Thoracic aorta (tissue), 2 donors: ENCODE measurements at regions not wholly inside any gene's neighbourhood (a gene's known extent, or its start where the extent isn't known, plus 50 kb on each side); places are given as distances from the start of the nearest gene placed in this dataset.

Experiments
- ATAC-seq: fragments of 150-250 bp; one replicate; pipeline ENCODE4 v1.8.0; 2017; ENCODE audit warnings: low read depth; ENCODE audit not compliant: insufficient number of reproducible peaks, low FRiP score
- DNase-seq: peaks from one replicate; pipeline ENCODE4 v3.0.0-alpha.2; 2020; ENCODE audit warnings: low spot score
- H3K27ac ChIP-seq, 2 donors: fragments of 200-600 bp; sonication (generic); 1 replicate in 1 of 2; 2 replicates in 1 of 2; pipeline ENCODE4 v1.5.1; 2016; ENCODE audit warnings: mild to moderate bottlenecking in 2 of 2, moderate library complexity in 2 of 2
- H3K27me3 ChIP-seq: fragments of 200-600 bp; sonication (generic); replicated peaks from 2 replicates; pipeline ENCODE4 v1.6.0; 2016; ENCODE audit warnings: mild to moderate bottlenecking; ENCODE audit not compliant: insufficient read depth
- H3K36me3 ChIP-seq: fragments of 200-600 bp; sonication (generic); one replicate; pipeline ENCODE4 v1.5.1; 2016
- H3K4me1 ChIP-seq, 2 donors: fragments of 200-600 bp; sonication (generic); 1 replicate in 1 of 2; 2 replicates in 1 of 2; pipeline versions ENCODE4 v1.5.1 to v1.6.0; 2016; ENCODE audit warnings: low read depth in 2 of 2, mild to moderate bottlenecking in 1 of 2; ENCODE audit not compliant: control insufficient read depth in 1 of 2
- H3K4me3 ChIP-seq: fragments of 200-600 bp; sonication (generic); 2 replicates; pipeline ENCODE4 v1.5.1; 2016; ENCODE audit warnings: mild to moderate bottlenecking
- H3K9me3 ChIP-seq: fragments of 200-600 bp; sonication (generic); 2 replicates; pipeline ENCODE4 v1.5.1; 2016
- CTCF ChIP-seq: fragments of 200-600 bp; sonication (generic); IDR thresholded peaks from one replicate; pipeline ENCODE4 v1.5.1; 2019; ENCODE audit warnings: antibody characterized with exemption

GRCh38 chr16:65889533-65889966 is 476.9 kb upstream of the CDH5 start:
- Histone ChIP-seq H3K4me3 (no peak overlapping the region), H3K27me3 (no peaks in the 10 kb centered on the region), H3K9me3 (no peaks in the 10 kb centered on the region), H3K4me1 (no peaks in the 10 kb centered on the region), H3K27ac (no peak overlapping the region), H3K36me3 (no peaks in the 10 kb centered on the region)
- ATAC-seq (no peak), DNase-seq (no peak)
- no peak for TF ChIP-seq CTCF

GRCh38 chr16:65888201-65888600 is 478.3 kb upstream of the CDH5 start:
- DNase-seq (no peak), ATAC-seq (no peak)
- no peaks in the 10 kb centered on the region for H3K27me3 ChIP-seq
- no peaks in the 10 kb centered on the region for H3K9me3 ChIP-seq
- no peak overlapping the region for H3K27ac ChIP-seq
- H3K36me3 ChIP-seq, result no peaks in the 10 kb centered on the region
- no peak for TF ChIP-seq CTCF
- no peak overlapping the region for H3K4me3 ChIP-seq
- H3K4me1 ChIP-seq, result no peaks in the 10 kb centered on the region

GRCh38 chr16:65884018-65884417 is 482.5 kb upstream of the CDH5 start:
- Histone ChIP-seq H3K27me3 (no peaks in the 10 kb centered on the region), H3K27ac (no peak overlapping the region), H3K36me3 (no peaks in the 10 kb centered on the region), H3K4me1 (no peaks in the 10 kb centered on the region), H3K4me3 (no peak overlapping the region), H3K9me3 (no peaks in the 10 kb centered on the region)
- ATAC-seq, result no peak
- no peak for TF ChIP-seq CTCF
- no peak for DNase-seq

- no peak for TF ChIP-seq CTCF
- Histone ChIP-seq H3K4me1 (no peaks in the 10 kb centered on the region), H3K9me3 (no peaks in the 10 kb centered on the region), H3K27ac (no peak overlapping the region), H3K27me3 (no peaks in the 10 kb centered on the region), H3K4me3 (no peak overlapping the region), H3K36me3 (no peaks in the 10 kb centered on the region)
- DNase-seq, result no peak
- ATAC-seq, result no peak
These were observed 488.1 kb upstream of the CDH5 start for GRCh38 chr16:65878347-65878746.

- TF ChIP-seq CTCF, result no peak
- no peaks in the 10 kb centered on the region for H3K4me1 ChIP-seq
- no peak overlapping the region for H3K4me3 ChIP-seq
- no peaks in the 10 kb centered on the region for H3K36me3 ChIP-seq
- ATAC-seq, result no peak
- no peak for DNase-seq
- no peaks in the 10 kb centered on the region for H3K27me3 ChIP-seq
- no peaks in the 10 kb centered on the region for H3K9me3 ChIP-seq
- no peak overlapping the region for H3K27ac ChIP-seq
These were observed 489.9 kb upstream of the CDH5 start for GRCh38 chr16:65876624-65877023.
